ENCODE measurements at regions not wholly inside any gene's neighbourhood (a gene's known extent, or its start where the extent isn't known, plus 50 kb on each side); places are given as distances from the start of the nearest gene placed in this dataset.

DNA sequence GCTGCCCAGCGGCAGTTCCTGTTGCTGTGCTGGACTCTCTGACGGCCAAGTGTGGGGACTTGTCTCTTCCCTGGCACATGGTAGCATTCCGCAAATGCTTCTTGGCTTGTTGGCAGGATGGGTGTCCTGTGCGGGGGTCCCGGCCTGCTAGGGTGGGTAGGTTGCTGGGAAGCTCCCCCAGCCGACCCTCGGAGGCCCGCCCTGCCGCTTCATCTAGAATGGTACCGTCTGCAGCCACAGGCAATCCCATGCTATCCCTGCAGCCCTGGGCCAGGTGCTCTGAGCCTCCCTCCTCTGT lies 78.3 kb upstream of the LHX1 start:
- Histone ChIP-seq H3K4me3 (ENCODE audit: low read length) (no peak overlapping the region), H3K9ac (ENCODE audit: low read length) (no peak overlapping the region), H3K36me3 (ENCODE audit: control insufficient read depth, insufficient read depth, low read length) (no peaks in the 10 kb centered on the region), H3K27me3 (ENCODE audit: control insufficient read depth, insufficient read depth, low read length) (peaks cover under 1% of the 10 kb centered on the region), H3K4me1 (ENCODE audit: control insufficient read depth, insufficient read depth, low read length) (no peaks in the 10 kb centered on the region), H3K9me3 (ENCODE audit: control insufficient read depth, low read length) (no peaks in the 10 kb centered on the region)

- Histone ChIP-seq H3K36me3 (ENCODE audit: control insufficient read depth, insufficient read depth, low read length) (no peaks in the 10 kb centered on the region), H3K4me3 (ENCODE audit: low read length) (no peak overlapping the region), H3K4me1 (ENCODE audit: control insufficient read depth, insufficient read depth, low read length) (no peaks in the 10 kb centered on the region), H3K9ac (ENCODE audit: low read length) (no peak overlapping the region), H3K9me3 (ENCODE audit: control insufficient read depth, low read length) (no peaks in the 10 kb centered on the region), H3K27me3 (ENCODE audit: control insufficient read depth, insufficient read depth, low read length) (peaks cover 3% of the 10 kb centered on the region)
Observed at GRCh38 chr17:36859706-36860105, 77.6 kb upstream of the LHX1 start.

- no peak overlapping the region for H3K4me3 ChIP-seq (ENCODE audit: low read length)
- no peaks in the 10 kb centered on the region for H3K4me1 ChIP-seq (ENCODE audit: control insufficient read depth, insufficient read depth, low read length)
- H3K9ac ChIP-seq (ENCODE audit: low read length), result no peak overlapping the region
- H3K9me3 ChIP-seq (ENCODE audit: control insufficient read depth, low read length), result no peaks in the 10 kb centered on the region
- no peaks in the 10 kb centered on the region for H3K36me3 ChIP-seq (ENCODE audit: control insufficient read depth, insufficient read depth, low read length)
- peaks cover 6% of the 10 kb centered on the region for H3K27me3 ChIP-seq (ENCODE audit: control insufficient read depth, insufficient read depth, low read length)
Observed at GRCh38 chr17:36861531-36861930, 75.7 kb upstream of the LHX1 start.

GRCh38 chr17:36862116-36862920 lies 75.0 kb upstream of the LHX1 start:
- no peaks in the 10 kb centered on the region for H3K4me1 ChIP-seq (ENCODE audit: control insufficient read depth, insufficient read depth, low read length)
- H3K4me3 ChIP-seq (ENCODE audit: low read length), result no peak overlapping the region
- H3K36me3 ChIP-seq (ENCODE audit: control insufficient read depth, insufficient read depth, low read length), result no peaks in the 10 kb centered on the region
- no peaks in the 10 kb centered on the region for H3K9me3 ChIP-seq (ENCODE audit: control insufficient read depth, low read length)
- H3K9ac ChIP-seq (ENCODE audit: low read length), result no peak overlapping the region
- peaks cover 11% of the 10 kb centered on the region for H3K27me3 ChIP-seq (ENCODE audit: control insufficient read depth, insufficient read depth, low read length)

- Histone ChIP-seq H3K27me3 (ENCODE audit: control insufficient read depth, insufficient read depth, low read length) (peaks cover 11% of the 10 kb centered on the region), H3K4me1 (ENCODE audit: control insufficient read depth, insufficient read depth, low read length) (no peaks in the 10 kb centered on the region), H3K9me3 (ENCODE audit: control insufficient read depth, low read length) (no peaks in the 10 kb centered on the region), H3K9ac (ENCODE audit: low read length) (no peak overlapping the region), H3K36me3 (ENCODE audit: control insufficient read depth, insufficient read depth, low read length) (no peaks in the 10 kb centered on the region), H3K4me3 (ENCODE audit: low read length) (no peak overlapping the region)
Observed at GRCh38 chr17:36863131-36863530, 74.1 kb upstream of the LHX1 start.

DNA sequence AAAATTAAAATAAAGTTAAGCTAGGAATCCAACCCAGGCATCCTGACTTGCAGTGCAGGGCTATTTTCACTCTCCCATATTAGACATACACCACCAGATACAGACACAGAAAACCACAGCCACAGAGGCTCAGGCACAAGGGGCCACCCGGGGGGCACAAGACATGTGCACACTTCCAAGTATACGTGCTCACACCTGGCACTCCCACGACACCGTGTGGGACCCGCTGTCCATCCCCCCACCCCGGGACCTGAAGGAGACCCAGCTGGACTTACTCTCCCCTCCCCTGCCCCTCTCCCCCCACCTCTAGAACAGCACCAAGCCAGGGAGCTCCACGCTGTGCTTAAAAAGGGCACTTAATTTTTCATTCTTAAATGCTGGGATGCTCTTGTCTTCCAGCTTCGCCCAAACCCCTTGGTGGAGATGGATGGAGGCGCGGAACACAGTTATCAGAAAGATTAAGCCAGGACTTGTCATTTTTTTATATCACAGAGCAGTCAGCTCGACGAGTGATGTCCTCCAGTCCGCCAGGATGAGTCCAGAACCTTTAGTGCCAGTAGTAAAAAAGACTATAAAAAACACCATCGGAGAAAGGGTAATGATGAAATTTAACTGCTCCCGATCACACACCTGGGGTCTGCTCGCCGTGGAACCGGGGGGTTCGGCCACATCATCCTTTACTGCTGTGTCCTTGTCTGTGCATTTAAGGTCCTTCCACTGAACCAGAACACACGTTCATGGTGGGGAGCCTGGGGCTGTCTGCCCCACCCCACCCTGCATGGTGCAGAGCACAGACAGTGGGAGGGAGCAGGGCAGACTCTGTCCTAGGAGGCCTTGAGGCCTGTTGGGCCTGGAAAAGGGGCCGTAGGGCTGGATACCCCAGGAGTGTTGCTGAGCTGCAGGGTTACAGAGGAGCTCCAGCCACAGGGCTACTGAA lies 73.3 kb upstream of the LHX1 start:
- no peaks in the 10 kb centered on the region for H3K9me3 ChIP-seq (ENCODE audit: control insufficient read depth, low read length)
- no peaks in the 10 kb centered on the region for H3K36me3 ChIP-seq (ENCODE audit: control insufficient read depth, insufficient read depth, low read length)
- H3K4me1 ChIP-seq (ENCODE audit: control insufficient read depth, insufficient read depth, low read length), result no peaks in the 10 kb centered on the region
- H3K4me3 ChIP-seq (ENCODE audit: low read length), result no peak overlapping the region
- peaks cover 11% of the 10 kb centered on the region for H3K27me3 ChIP-seq (ENCODE audit: control insufficient read depth, insufficient read depth, low read length)
- H3K9ac ChIP-seq (ENCODE audit: low read length), result no peak overlapping the region

DNA sequence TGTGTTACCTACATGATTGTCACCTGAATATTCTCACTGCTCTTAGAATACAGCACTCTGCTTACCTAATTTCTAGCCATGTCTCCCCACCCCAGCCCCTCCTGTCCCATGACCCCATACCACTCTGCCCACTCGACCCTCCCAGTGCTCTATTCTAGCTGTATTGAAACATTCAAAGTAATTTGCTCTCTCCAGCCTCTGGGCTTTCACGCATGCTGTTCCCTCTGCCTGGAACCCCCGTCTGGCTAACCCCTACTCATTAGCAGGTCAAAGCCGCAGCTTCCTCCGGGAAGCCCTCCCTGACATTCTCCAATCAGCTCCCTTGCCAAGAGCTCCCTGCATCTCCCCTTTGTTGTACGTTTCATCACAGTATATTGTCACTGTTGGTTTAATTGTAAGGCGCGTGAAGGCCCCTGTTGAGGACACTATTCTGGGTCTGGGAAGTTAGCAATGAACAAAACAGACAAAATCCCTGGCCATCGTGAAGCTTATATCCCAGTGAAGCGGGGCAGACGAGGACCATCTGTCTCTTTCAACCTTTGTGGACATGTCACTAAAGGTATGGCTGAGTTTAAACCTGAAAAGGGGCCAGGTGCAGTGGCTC lies 72.3 kb upstream of the LHX1 start:
- H3K4me3 ChIP-seq (ENCODE audit: low read length), result no peak overlapping the region
- peaks cover 19% of the 10 kb centered on the region for H3K27me3 ChIP-seq (ENCODE audit: control insufficient read depth, insufficient read depth, low read length)
- no peaks in the 10 kb centered on the region for H3K4me1 ChIP-seq (ENCODE audit: control insufficient read depth, insufficient read depth, low read length)
- H3K9ac ChIP-seq (ENCODE audit: low read length), result no peak overlapping the region
- no peaks in the 10 kb centered on the region for H3K9me3 ChIP-seq (ENCODE audit: control insufficient read depth, low read length)
- H3K36me3 ChIP-seq (ENCODE audit: control insufficient read depth, insufficient read depth, low read length), result no peaks in the 10 kb centered on the region

GRCh38 chr17:36867716-36868341 lies 69.4 kb upstream of the LHX1 start:
- Histone ChIP-seq H3K36me3 (ENCODE audit: control insufficient read depth, insufficient read depth, low read length) (no peaks in the 10 kb centered on the region), H3K9ac (ENCODE audit: low read length) (no peak overlapping the region), H3K27me3 (ENCODE audit: control insufficient read depth, insufficient read depth, low read length) (peaks cover 31% of the 10 kb centered on the region), H3K9me3 (ENCODE audit: control insufficient read depth, low read length) (no peaks in the 10 kb centered on the region), H3K4me1 (ENCODE audit: control insufficient read depth, insufficient read depth, low read length) (no peaks in the 10 kb centered on the region), H3K4me3 (ENCODE audit: low read length) (no peak overlapping the region)

DNA sequence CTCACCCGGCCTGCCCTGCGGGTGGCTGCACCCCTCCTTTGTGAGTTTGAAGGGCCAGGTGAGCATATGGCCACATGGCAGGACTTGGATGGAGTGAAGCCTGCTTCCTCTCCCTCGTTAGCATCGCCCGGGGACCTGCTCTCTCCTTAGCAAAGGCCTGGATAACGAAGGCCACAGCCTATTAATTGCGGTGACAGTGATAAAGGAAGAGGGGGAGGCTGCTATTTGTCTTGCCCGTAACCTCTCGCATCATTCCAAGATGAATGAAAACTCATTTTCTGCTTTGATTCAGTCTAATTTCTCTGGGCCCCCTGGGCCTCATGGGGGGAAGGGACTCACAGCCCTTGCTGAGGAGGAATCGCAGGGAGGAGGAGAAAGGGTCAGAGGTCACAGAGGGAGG lies 68.5 kb upstream of the LHX1 start:
- H3K27me3 ChIP-seq (ENCODE audit: control insufficient read depth, insufficient read depth, low read length), result peaks cover 31% of the 10 kb centered on the region
- H3K9ac ChIP-seq (ENCODE audit: low read length), result no peak overlapping the region
- no peaks in the 10 kb centered on the region for H3K9me3 ChIP-seq (ENCODE audit: control insufficient read depth, low read length)
- H3K4me1 ChIP-seq (ENCODE audit: control insufficient read depth, insufficient read depth, low read length), result no peaks in the 10 kb centered on the region
- H3K4me3 ChIP-seq (ENCODE audit: low read length), result no peak overlapping the region
- H3K36me3 ChIP-seq (ENCODE audit: control insufficient read depth, insufficient read depth, low read length), result no peaks in the 10 kb centered on the region

- H3K4me1 ChIP-seq (ENCODE audit: control insufficient read depth, insufficient read depth, low read length), result no peaks in the 10 kb centered on the region
- no peak overlapping the region for H3K9ac ChIP-seq (ENCODE audit: low read length)
- H3K9me3 ChIP-seq (ENCODE audit: control insufficient read depth, low read length), result no peaks in the 10 kb centered on the region
- no peak overlapping the region for H3K4me3 ChIP-seq (ENCODE audit: low read length)
- peaks cover 27% of the 10 kb centered on the region for H3K27me3 ChIP-seq (ENCODE audit: control insufficient read depth, insufficient read depth, low read length)
- H3K36me3 ChIP-seq (ENCODE audit: control insufficient read depth, insufficient read depth, low read length), result no peaks in the 10 kb centered on the region
Observed at GRCh38 chr17:36869441-36869840, 67.8 kb upstream of the LHX1 start.

GRCh38 chr17:36869856-36870719 lies 67.2 kb upstream of the LHX1 start:
- no peaks in the 10 kb centered on the region for H3K9me3 ChIP-seq (ENCODE audit: control insufficient read depth, low read length)
- H3K4me3 ChIP-seq (ENCODE audit: low read length), result no peak overlapping the region
- H3K27me3 ChIP-seq (ENCODE audit: control insufficient read depth, insufficient read depth, low read length), result peaks cover 27% of the 10 kb centered on the region
- H3K36me3 ChIP-seq (ENCODE audit: control insufficient read depth, insufficient read depth, low read length), result no peaks in the 10 kb centered on the region
- H3K4me1 ChIP-seq (ENCODE audit: control insufficient read depth, insufficient read depth, low read length), result no peaks in the 10 kb centered on the region
- H3K9ac ChIP-seq (ENCODE audit: low read length), result no peak overlapping the region

Data from mucosa of stomach (tissue), 1 donor.